HG02943 (cell line): ENCODE measurements at regions not wholly inside any gene's neighbourhood (a gene's known extent, or its start where the extent isn't known, plus 50 kb on each side); places are given as distances from the start of the nearest gene placed in this dataset.
"Not testable (repeated sequence)": the region's sequence is repeated elsewhere in the genome, so short reads cannot be mapped to it uniquely, and the experiment has no call there.

Source experiments
- ATAC-seq: cut with Tn5 transposase; IDR thresholded peaks from one replicate; pipeline ENCODE4 v1.9.1; 2021; ENCODE audit warnings: mild to moderate bottlenecking, low read depth, moderate library complexity; ENCODE audit not compliant: unreplicated experiment

DNA sequence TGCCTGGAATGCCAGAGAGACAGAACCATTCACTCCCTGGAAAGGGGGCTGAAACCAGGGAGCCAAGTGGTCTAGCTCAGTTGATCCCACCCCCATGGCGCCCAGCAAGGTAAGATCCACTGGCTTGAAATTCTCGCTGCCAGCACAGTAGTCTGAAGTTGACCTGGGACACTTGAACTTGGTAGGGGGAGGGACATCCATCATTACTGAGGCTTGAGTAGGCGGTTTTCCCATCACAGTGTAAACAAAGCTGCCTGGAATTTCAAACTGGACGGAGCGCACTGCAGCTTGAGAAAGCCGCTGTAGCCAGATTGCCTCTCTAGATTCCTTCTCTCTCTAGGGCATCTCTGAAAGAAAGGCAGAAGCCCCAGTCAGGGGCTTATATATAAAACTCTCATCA, 310.7 kb upstream of the DPPA4 start:
- no peak for ATAC-seq

DNA sequence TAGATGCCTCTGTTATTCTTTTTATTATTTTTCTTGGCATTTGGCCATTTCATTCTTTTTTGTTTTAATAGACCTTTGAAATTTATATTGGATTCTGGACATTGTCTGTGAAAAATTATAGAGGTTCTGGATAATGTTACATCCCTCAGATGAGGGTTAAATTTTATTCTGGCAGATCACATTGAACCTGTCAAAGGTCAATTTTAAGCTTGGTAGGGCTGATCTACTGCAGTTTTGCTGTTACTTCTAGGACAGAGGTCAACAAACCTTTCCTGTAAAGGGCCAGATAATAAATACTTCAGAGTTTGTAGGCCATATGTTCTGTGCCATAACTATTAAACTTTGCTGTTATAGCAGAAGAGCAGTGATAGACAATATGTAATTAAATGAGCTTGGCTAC, 318.9 kb upstream of the DPPA4 start:
- ATAC-seq, result no peak

DNA sequence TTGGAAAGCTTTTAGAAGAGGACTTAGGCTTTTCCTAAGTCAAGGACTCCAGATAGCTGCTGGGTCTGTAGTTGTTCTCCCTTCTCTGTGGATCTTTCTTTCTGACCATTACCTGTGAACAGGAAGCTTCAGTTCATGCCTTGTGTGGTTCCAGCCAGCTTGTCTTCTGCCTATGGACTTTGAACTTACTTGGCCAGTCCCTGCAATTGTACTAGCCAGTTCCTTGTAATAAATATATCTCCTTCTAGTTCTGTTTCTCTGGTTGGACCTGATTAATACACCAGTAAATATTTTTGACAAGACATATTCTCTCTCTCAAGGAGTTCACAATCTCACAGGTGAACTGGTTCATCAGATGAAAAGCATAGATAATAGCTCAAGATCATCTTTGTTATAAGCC, 341.3 kb upstream of the DPPA4 start:
- ATAC-seq, result no peak

DNA sequence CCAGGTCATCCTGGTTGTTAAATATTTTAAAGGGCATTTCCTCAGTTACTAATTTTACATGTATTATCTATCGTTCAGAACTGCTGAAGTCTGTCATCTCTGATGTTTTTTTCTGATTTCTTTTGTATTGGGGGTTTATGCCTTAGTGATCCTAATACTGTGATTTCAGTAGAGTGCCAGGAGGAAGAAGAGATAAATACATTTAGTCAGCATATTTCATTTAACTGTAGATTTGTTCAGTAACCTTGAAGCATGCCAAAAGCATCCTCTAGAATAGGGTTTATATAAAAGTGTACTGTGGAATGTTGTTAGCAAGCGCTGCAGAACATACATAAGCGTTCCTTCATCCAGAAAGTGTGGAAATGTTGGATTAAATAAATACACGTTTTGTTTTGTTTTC, 342.3 kb upstream of the DPPA4 start:
- ATAC-seq, result no peak

DNA sequence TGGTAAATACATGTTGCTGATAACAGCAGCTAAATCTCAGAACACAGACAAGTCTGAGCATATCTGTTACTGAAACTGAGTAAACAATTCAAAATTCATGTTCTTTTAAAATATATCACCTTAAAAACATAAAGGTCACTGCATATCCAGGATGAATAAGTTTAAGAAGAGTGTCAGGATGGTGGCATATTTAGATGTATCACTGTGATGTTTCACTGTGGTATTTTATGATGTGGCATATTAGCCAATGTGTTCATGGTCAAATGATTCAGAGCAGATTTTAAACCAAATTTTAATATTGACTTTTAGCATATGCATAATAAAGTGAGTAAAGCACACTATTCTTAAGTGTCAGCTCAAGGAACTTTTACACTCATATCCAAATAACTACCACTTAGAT, 346.4 kb upstream of the DPPA4 start:
- no peak for ATAC-seq

DNA sequence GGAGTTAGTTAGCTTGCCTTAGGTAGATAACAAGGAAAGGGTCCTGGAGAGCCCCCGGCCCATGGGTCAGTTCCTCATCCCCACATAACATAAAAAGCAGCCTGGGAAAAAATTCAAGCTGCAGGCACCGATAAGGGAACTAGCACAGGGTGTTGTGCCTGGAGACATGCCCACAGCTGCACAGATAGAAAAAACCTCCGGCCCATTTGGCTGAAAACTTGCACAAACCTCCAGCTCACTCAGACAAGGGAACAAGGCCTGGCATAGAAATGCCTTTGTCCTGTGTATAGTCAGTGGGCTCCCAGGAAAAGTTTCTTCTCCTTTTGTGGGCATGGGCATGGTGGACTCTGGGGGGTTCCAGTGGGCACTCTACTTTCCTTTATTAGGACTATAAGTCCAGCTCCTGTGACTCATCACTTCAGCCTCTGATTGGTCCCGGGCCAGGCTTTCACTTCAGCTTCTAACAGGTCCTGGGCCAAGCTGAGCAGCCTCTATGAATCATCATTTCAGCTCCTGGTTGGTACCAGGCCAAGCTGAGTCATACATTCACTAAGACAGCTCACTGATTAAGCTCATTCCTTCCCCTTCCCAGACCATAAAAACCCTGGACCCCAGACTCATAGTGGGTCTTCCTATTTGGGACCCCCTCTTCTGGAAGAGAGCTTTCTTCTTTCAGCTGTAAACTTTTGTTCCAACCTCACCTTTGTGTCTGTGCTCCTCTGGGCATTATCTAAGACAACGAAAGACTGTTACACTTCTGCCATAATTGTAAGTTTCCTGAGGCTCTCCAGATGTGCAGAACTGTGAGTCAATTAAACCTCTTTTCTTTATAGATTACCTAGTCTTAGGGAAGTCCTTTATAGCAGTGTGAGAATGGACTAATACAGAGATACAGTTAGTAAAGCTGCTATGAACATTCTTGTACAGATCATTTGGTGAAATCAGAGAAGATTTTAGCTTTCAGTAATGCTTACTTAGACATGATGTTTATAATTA, 348.0 kb upstream of the DPPA4 start:
- no peak for ATAC-seq

DNA sequence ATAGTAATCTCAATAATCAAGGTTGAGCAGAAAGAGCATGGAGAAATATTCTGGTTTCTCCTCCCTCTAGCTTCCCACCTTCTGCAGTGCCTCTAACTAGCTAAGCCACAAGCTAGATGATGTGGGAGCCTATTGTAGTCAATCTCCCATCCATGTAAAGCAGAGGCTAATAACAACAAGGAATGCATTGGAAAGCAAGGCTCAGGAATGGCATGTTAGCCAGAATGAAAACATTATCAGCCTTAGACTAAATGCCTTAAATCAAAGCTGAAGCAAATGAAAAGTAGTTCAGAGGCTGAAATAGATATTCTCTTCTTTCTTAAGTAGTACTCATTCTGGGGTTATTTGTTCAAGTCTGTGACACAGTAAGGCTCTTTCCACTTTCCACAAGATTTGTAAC, 350.3 kb upstream of the DPPA4 start:
- no peak for ATAC-seq

DNA sequence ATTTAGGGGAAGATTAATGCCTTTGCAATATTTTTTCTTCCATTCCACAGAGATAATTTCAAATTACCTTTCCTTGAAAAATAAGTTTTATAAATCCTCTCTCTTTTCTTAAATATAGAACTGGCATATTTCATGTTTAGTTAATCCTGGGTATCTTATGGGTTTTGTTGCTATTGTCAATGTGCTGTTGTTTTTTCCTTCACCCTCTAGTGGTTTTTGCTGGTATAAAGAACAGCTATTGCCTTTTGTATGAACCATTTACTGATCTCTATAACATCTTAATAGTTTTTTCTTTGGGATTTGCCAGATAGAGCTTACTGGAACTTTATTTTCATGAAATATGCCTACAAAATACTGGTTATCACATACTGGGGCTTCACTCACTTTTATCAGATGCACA, 359.6 kb upstream of the DPPA4 start:
- no peak for ATAC-seq

DNA sequence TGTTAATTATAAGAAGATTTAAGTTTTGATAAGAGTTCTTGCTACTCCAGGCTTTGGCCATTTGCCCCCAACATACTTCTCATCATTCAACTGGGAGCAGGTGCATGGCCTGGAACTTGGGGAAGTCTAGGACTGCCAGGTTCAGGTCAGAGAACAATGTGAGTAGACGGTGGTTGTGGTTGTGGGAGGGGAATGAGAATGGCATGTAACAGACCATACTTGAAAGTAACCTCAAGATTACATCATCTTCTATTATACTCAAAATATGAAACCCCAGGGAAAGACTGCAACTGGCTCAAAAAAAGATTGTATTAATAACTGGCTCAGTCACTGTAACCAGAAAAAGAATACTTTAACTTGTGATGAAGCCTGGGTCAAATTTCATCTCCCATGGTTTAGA, 364.9 kb upstream of the DPPA4 start:
- no peak for ATAC-seq

DNA sequence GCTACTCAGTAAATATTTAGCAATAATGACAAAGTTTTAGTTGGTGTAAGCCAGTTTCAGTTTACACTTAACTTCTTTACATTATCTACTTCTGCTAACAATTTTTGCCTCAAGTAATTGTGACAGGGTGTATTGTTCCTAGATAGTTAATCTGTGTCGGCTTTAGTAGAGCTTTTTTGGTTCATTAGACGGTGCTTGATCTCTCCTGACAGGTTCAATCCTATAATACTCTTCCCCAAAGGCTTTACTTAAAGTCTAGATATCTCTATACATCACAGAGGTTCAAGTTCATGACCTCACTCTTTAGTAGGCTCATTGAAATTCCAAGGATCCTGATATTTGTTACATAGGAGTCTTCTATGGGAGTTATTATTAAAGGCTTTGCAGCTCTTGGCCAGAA, 365.6 kb upstream of the DPPA4 start:
- no peak for ATAC-seq

DNA sequence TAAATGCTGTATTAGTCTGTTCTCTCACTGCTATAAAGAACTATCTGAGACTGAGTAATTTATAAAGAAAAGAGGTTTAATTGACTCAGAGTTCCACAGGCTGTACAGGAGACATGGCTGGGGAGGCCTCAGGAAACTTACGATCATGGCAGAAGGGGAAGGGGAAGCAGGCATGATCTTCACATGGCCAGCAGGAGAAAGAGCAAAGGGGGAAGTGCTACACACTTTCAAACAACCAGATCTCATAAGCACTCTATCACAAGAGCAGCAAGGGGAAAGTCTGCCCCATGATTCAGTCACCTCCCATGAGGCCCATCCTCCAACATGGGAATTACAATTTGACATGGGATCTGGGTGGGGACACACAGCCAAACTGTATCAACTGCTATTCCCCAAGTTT, 367.8 kb upstream of the DPPA4 start:
- ATAC-seq, result not testable (repeated sequence)

DNA sequence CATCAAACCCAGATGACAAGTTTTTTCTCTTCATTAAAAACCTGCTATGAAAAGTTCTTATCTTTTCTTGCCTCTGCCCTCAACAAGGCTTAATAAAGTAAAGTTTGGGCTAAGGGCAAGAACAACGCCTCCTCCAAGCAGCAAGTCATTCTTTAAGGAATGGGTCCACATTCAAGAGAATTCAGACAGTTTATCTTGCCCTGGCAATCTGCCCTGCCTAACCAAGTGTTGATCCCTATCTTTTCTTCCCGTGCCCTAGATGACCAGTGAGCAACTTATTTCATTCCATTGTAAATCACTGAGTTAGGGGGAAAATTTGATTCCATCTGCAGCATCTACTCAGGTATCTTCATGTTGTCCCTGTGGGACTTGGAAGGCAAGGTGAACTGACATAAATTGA, 370.3 kb upstream of the DPPA4 start:
- no peak for ATAC-seq

DNA sequence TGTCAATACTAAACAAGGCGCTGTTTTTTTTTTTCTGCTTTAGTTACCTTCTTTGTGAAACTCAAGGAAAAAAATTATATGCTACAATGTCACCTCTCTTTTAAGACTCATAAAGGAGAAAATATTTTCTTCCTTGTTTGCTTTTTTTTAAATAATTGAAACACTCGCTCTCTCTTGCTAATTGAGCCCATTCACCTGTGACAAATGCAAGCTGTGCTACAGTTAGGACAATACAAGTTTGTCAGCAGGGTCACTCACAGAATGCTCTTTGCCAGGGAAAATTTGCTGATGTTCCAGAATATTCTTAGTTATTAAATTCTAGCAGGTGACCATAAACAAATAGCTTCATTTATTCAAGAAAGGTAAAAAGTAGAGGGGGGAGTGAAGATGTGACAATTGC, 375.9 kb upstream of the DPPA4 start:
- ATAC-seq, result no peak

DNA sequence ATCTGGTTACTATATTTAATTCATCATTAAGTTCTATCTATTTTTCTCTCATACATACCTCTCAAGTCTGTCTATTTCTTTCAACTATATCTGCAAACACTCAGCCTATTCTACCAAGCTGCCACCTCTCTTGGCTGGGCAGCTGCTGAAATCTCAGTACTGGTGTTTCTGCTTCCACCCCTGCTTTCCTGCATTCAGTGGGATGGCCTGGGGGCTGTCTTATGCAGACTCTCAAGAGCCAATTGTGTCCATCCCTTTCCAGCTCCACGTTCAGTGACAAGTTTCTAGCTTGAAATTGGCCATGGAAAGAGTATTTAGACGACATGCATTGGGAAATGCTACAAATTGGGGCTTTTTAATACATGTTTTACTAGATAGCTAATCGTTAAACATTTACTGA, 378.4 kb upstream of the DPPA4 start:
- no peak for ATAC-seq

DNA sequence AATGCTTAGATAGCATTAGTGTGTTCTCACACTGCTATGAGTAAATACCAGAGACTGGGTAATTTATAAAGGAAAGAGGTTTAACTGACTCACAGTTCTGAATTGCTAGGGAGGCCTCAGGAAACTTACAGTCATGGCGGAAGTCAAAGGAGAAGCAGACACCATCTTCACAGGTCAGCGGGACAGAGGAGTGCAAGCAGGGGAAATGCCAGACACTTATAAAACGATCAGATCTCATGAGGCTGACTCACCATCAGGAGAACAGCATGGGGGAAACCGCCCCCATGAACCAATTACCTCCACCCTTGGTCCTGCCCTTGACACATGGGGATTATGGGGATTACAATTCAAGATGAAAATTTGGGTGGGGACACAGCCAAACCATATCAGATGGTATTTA, 381.5 kb upstream of the DPPA4 start:
- ATAC-seq, result no peak

DNA sequence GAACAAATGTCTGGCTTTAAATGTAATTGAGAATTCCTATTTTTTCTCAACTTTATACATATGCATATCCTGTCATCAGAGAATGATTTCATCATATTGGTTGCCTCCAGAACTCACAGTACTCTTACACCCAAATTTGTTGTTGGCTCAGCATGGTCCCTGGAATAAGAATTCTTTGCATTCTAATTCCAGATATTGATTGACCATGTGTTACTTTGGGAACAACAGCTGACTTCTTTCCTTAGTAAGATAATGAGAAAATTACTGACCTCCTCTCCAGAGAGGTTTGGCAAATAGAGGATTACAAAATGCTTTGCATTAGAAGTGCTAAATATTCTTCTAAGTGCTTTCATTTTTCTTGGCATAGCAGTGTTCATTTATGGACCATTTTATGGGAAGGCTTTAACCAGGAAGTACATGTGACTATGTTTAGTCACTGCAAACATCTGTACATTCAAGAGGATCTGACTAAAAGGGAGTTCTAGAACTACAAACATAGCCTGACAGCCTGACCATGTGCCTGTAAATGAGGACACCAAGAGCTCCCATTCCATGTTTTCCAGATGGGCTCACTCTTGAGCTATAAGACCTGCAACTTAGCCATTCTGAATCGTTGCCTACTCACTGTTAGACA, 391.6 kb upstream of the DPPA4 start:
- no peak for ATAC-seq

DNA sequence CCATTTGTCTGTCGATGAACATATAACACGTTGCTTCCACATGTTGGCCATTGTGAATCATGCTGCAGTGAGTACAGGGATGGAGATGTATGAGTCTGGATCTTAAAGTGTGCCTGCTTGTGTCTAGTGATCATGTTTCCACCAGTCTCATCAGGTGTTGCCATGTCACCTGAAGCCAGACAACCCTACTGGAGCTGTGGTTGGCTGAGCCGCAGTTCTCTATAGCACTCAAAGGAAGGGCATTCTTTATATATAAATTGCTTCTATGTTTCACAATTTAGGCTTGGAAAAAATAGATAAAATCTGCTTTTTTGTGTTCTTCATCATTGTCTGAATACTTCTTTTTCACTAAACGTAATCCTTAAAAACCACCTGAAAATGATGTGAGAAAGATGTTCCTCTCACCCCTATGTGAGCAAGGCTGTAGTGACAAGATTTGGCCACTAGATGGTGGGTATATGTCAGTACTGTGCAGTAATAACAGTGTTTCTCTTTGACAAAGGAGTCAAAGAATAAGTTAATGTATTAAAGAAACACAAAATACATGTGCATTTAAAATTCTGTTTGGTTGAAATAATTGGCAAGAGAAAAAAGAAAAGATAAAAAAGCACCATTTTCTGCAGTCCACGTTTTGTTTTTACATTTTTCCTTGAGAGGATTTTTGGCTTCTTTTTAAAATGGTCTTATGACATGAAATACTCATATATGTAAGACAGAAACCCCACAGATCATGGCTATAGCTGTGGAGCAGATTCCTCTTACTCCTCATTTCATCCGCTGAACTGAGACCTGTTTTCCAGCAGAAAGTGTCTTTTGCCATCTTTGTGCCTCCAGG, 394.5 kb upstream of the DPPA4 start:
- peak; percentile 93 for ATAC-seq

DNA sequence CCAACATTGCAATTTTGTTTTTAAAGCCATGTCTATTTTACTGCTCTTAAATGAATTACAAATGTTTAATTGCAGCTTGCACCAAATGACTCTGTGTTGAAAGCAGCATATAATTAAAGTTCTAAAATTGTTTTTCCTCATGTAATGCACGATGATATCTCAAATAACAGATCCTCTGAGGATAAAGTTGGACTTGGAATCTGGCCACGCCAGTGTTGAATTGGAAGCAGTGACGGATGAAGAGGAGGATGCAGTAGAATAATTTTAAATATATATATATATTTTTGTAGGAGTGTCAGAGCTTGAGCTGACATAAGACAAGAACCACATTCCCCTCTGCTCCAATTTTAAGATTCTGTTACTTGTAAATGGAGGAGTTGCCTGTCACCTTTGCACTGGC, 406.6 kb upstream of the DPPA4 start:
- ATAC-seq, result no peak

DNA sequence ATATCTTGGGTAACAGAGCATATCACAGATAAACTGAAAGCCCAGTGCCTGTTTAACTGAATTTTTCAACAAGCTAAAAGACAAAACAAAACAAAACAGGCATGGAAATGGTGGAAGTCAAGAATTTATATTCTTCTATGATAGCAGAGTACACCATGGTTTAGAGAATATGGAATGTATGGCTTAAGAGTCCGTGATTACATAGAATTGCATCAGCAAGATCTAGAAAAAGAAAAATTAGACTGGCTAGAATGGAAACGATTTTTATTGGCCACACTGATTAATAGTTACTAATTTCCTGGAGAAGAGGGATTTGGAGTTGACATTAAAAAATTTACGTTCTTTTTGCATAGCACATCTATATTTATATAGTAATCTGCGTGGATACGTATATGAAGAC, 435.2 kb upstream of the DPPA4 start:
- ATAC-seq, result no peak

DNA sequence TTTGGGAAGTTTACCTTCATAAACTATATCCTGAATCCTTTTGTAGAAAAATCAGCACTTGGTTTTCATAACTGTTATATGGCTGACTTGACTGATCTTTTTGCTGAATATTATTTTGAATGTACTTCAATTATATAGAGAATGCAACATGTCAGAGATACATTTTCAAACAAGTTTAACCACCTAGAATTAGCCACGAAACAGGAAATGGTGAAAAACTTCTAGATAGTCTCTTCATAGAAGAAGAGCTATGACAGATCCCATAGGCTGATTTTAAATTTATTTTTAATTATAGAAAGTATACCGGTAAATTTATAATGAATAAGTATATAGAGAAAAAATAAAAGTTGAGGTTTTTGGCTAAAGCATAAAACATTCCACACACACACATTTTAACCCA, 436.8 kb upstream of the DPPA4 start:
- no peak for ATAC-seq

DNA sequence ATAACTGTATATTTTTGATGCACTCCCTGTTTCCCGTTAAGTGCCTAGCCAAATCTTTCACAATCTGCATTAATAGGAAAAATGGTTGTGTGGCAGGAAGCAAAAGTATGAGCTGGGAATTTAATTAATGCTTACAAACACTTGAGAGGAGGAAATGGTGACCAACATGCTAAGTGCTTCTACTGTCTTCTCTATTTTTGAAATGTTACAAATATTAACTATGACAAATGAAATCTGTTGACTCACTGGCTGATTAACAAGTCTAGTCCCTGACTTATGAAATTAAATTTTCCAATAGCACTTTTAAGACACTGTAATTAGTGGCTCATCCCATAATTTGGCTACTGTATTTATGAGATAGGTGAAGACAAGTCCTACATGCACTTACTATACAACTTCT, 446.9 kb upstream of the DPPA4 start:
- ATAC-seq, result no peak
